H1 (cell line): ENCODE measurements at regions not wholly inside any gene's neighbourhood (a gene's known extent, or its start where the extent isn't known, plus 50 kb on each side); places are given as distances from the start of the nearest gene placed in this dataset.

ENCODE experiments used
- CTCF ChIA-PET: fragments of 300-600 bp; sonication (Branson Sonifier 250); formaldehyde crosslinking; loops from one replicate; lab custom pipeline; 2021; ENCODE audit not compliant: partially characterized antibody; lab: Charles Lee
- POLR2A ChIA-PET: fragments of 300-600 bp; sonication (Branson Sonifier 250); formaldehyde crosslinking; loops from one replicate; lab custom pipeline; 2021; ENCODE audit warnings: inconsistent platforms; ENCODE audit not compliant: partially characterized antibody; lab: Charles Lee
- DNase-seq, 2 experiments: peaks; one replicate each; pipeline versions ENCODE4 v3.0.0 to v3.0.0-alpha.2; 2010 to 2022; ENCODE audit warnings: low spot score in 2 of 2, low read depth in 1 of 2, mixed read lengths in 1 of 2
- FAIRE-seq: peaks from 2 replicates; lab custom pipeline; 2011; peaks lifted over from hg19 to GRCh38; lab: Jason Lieb, UNC
- H2AFZ ChIP-seq: 2 replicates; pipeline ENCODE4 v1.8.1; 2012; ENCODE audit warnings: low read length, inconsistent platforms
- H2AK5ac ChIP-seq: 2 replicates; pipeline ENCODE4 v1.6.1; 2013; ENCODE audit warnings: low read depth, low read length
- H2BK120ac ChIP-seq: replicated peaks from 2 replicates; pipeline ENCODE3; 2013; ENCODE audit warnings: low read depth, low read length, inconsistent platforms
- H2BK12ac ChIP-seq: 2 replicates; pipeline ENCODE4 v1.6.1; 2013; ENCODE audit warnings: low read depth, low read length
- H2BK15ac ChIP-seq: 2 replicates; pipeline ENCODE4 v1.6.1; 2013; ENCODE audit warnings: low read length
- H2BK20ac ChIP-seq: 2 replicates; pipeline ENCODE4 v1.6.1; 2013; ENCODE audit warnings: low read length
- H2BK5ac ChIP-seq: 2 replicates; pipeline ENCODE4 v1.6.1; 2013; ENCODE audit warnings: low read depth, low read length
- H3K14ac ChIP-seq: 2 replicates; pipeline ENCODE4 v1.6.1; 2013; ENCODE audit warnings: inconsistent platforms; ENCODE audit not compliant: insufficient read length
- H3K18ac ChIP-seq: 2 replicates; pipeline ENCODE4 v1.6.1; 2013; ENCODE audit warnings: low read length; ENCODE audit errors: extremely low read depth
- H3K23ac ChIP-seq: 2 replicates; pipeline ENCODE4 v1.6.1; 2013; ENCODE audit warnings: inconsistent platforms; ENCODE audit not compliant: insufficient read length
- H3K23me2 ChIP-seq: 2 replicates; pipeline ENCODE4 v1.6.1; 2013; ENCODE audit warnings: low read depth, low read length
- H3K27ac ChIP-seq: 2 replicates; pipeline ENCODE4 v1.6.1; 2011; ENCODE audit warnings: low read depth, low read length, inconsistent platforms
- H3K27me3 ChIP-seq, 4 experiments: replicated peaks in 1 of 4; 1 replicate in 1 of 4; 2 replicates in 3 of 4; pipeline versions ENCODE4 v1.6.1 to v1.8.1; 2011 to 2013; ENCODE audit warnings: low read length in 3 of 4, mild to moderate bottlenecking in 3 of 4, inconsistent platforms in 2 of 4, mixed read lengths in 2 of 4, moderate library complexity in 1 of 4; ENCODE audit not compliant: control insufficient read depth in 3 of 4, insufficient read depth in 3 of 4; ENCODE audit errors: extremely low read depth in 1 of 4
- H3K36me3 ChIP-seq, 4 experiments: 2 replicates each; pipeline versions ENCODE4 v1.6.1 to v1.8.1; 2011 to 2013; ENCODE audit warnings: mild to moderate bottlenecking in 4 of 4, low read length in 3 of 4, moderate library complexity in 2 of 4, control low read depth in 1 of 4, inconsistent platforms in 1 of 4; ENCODE audit not compliant: insufficient read depth in 4 of 4, control insufficient read depth in 2 of 4
- H3K4ac ChIP-seq: replicated peaks from 2 replicates; pipeline ENCODE3; 2013; ENCODE audit warnings: low read length, low read depth, mixed read lengths, inconsistent platforms; ENCODE audit not compliant: insufficient read length
- H3K4me1 ChIP-seq, 4 experiments: replicated peaks in 1 of 4; 1 replicate in 1 of 4; 2 replicates in 3 of 4; pipeline versions ENCODE4 v1.6.1 to v1.8.1; 2011 to 2013; ENCODE audit warnings: low read length in 3 of 4, inconsistent platforms in 2 of 4, mixed read lengths in 1 of 4; ENCODE audit not compliant: insufficient read depth in 4 of 4, control insufficient read depth in 3 of 4
- H3K4me2 ChIP-seq, 2 experiments: 2 replicates each; pipeline versions ENCODE4 v1.6.1 to v1.8.1; 2011 to 2013; ENCODE audit warnings: low read depth in 2 of 2, low read length in 2 of 2, control low read depth in 1 of 2, inconsistent platforms in 1 of 2, mild to moderate bottlenecking in 1 of 2; ENCODE audit not compliant: insufficient read depth in 1 of 2
- H3K4me3 ChIP-seq, 4 experiments: fragments of 200-600, 300-600 bp in 1 of 4; sonication (generic), shearing (Covaris generic), sonication (Bioruptor Twin) in 1 of 4; 2 replicates each; pipeline versions ENCODE4 v1.5.1 to v1.8.1; 2011 to 2016; ENCODE audit warnings: low read length in 4 of 4, low read depth in 3 of 4, control low read depth in 2 of 4, inconsistent platforms in 2 of 4, mild to moderate bottlenecking in 2 of 4, mixed read lengths in 1 of 4, moderate library complexity in 1 of 4; ENCODE audit not compliant: insufficient read depth in 2 of 4; ENCODE audit errors: extremely low read depth in 1 of 4
- H3K56ac ChIP-seq: replicated peaks from 2 replicates; pipeline ENCODE3; 2013; ENCODE audit warnings: low read depth, mild to moderate bottlenecking, mixed read lengths, low read length, inconsistent platforms; ENCODE audit not compliant: insufficient read length
- H3K79me1 ChIP-seq: 2 replicates; pipeline ENCODE4 v1.6.1; 2013; ENCODE audit warnings: low read depth, low read length, control low read depth
- H3K79me2 ChIP-seq, 2 experiments: 2 replicates each; pipeline versions ENCODE4 v1.6.1 to v1.8.1; 2012 to 2013; ENCODE audit warnings: low read length in 2 of 2, mild to moderate bottlenecking in 2 of 2, inconsistent platforms in 1 of 2; ENCODE audit not compliant: insufficient read depth in 2 of 2, control insufficient read depth in 1 of 2
- H3K9ac ChIP-seq, 4 experiments: replicated peaks in 1 of 4; 1 replicate in 1 of 4; 2 replicates in 3 of 4; pipeline versions ENCODE4 v1.6.1 to v1.8.1; 2011 to 2013; ENCODE audit warnings: low read depth in 3 of 4, low read length in 3 of 4, control low read depth in 2 of 4, mild to moderate bottlenecking in 2 of 4, moderate library complexity in 2 of 4, inconsistent platforms in 1 of 4; ENCODE audit errors: extremely low read depth in 1 of 4
- H3K9me3 ChIP-seq, 2 experiments: 2 replicates each; pipeline versions ENCODE4 v1.6.1 to v1.8.1; 2012 to 2013; ENCODE audit warnings: mild to moderate bottlenecking in 2 of 2, moderate library complexity in 2 of 2, control low read depth in 1 of 2, inconsistent platforms in 1 of 2, low read depth in 1 of 2, low read length in 1 of 2, mixed read lengths in 1 of 2; ENCODE audit not compliant: insufficient read depth in 2 of 2
- H4K20me1 ChIP-seq, 2 experiments: replicated peaks in 1 of 2; 2 replicates each; pipeline versions ENCODE3 to v1.8.1; 2011 to 2013; ENCODE audit warnings: inconsistent platforms in 2 of 2, low read length in 2 of 2, mild to moderate bottlenecking in 1 of 2; ENCODE audit not compliant: insufficient read depth in 2 of 2, control insufficient read depth in 1 of 2
- H4K5ac ChIP-seq: 2 replicates; pipeline ENCODE4 v1.6.1; 2013; ENCODE audit warnings: low read length, low read depth, mixed read lengths, inconsistent platforms; ENCODE audit not compliant: insufficient read length
- H4K8ac ChIP-seq: 2 replicates; pipeline ENCODE4 v1.8.0; 2013; ENCODE audit warnings: mild to moderate bottlenecking, moderate library complexity, low read length, inconsistent platforms; ENCODE audit not compliant: insufficient read depth; ENCODE audit errors: extremely low read depth
- H4K91ac ChIP-seq: replicated peaks from 2 replicates; pipeline ENCODE3; 2013; ENCODE audit warnings: low read length, mixed read lengths, inconsistent platforms; ENCODE audit not compliant: insufficient read length
- CEBPB ChIP-seq: IDR thresholded peaks from 2 replicates; pipeline ENCODE4 v1.6.1; 2012; ENCODE audit warnings: low read depth, low read length
- EGR1 ChIP-seq: IDR thresholded peaks from 2 replicates; pipeline ENCODE4 v1.6.1; 2011; ENCODE audit warnings: low read depth, low read length, borderline replicate concordance
- PHF8 ChIP-seq: fragments of 200-600 bp; sonication (generic); conservative IDR thresholded peaks from 2 replicates; pipeline ENCODE4 v1.7.1; 2012; ENCODE audit warnings: low read depth, mild to moderate bottlenecking, inconsistent platforms, low read length, moderate library complexity
- RAD21 ChIP-seq, 2 experiments: IDR thresholded peaks in 1 of 2; conservative IDR thresholded peaks in 1 of 2; 2 replicates each; pipeline ENCODE4 v1.6.1; 2011; ENCODE audit warnings: low read depth in 2 of 2, low read length in 2 of 2, improper control_type of control experiment in 1 of 2, inconsistent platforms in 1 of 2, mild to moderate bottlenecking in 1 of 2, moderate library complexity in 1 of 2
- RFX5 ChIP-seq: IDR thresholded peaks from 2 replicates; pipeline ENCODE4 v1.6.1; 2011; ENCODE audit warnings: low read depth, low read length, improper control_type of control experiment, borderline replicate concordance
- SIRT6 ChIP-seq: IDR thresholded peaks from one replicate; pipeline ENCODE4 v1.7.1; 2012; ENCODE audit warnings: low read length, inconsistent platforms
- SUZ12 ChIP-seq: fragments of 200-600 bp; sonication (generic); IDR thresholded peaks from 2 replicates; pipeline ENCODE4 v1.6.1; 2012; ENCODE audit warnings: mild to moderate bottlenecking, inconsistent platforms, low read length, moderate library complexity, mixed read lengths
- TBP ChIP-seq: IDR thresholded peaks from 2 replicates; pipeline ENCODE4 v1.6.1; 2011; ENCODE audit warnings: low read depth, low read length, improper control_type of control experiment
- WGBS, 2 experiments: shearing (Covaris generic) in 1 of 2; methylation state at CpG; one replicate each; pipeline versions ENCODE4 v1.1.6 to v1.1.7; 2013 to 2015; ENCODE audit warnings: low lambda C conversion rate in 2 of 2, mixed read lengths in 2 of 2, inconsistent platforms in 1 of 2, low coverage in 1 of 2, missing lambda C conversion rate in 1 of 2; ENCODE audit not compliant: insufficient replicate concordance in 2 of 2, insufficient coverage in 1 of 2, insufficient read length in 1 of 2; ENCODE audit errors: extremely low coverage in 1 of 2, missing lambda C conversion rate in 1 of 2; 5-methylcytosine and 5-hydroxymethylcytosine counted together
- TF ChIP-seq, protein P1 (sequence below), 3 experiments: IDR thresholded peaks; 1 replicate in 2 of 3; 2 replicates in 1 of 3; pipeline versions ENCODE4 v1.5.1 to v1.6.1; 2011; ENCODE audit warnings: low read length in 3 of 3, mild to moderate bottlenecking in 3 of 3, inconsistent platforms in 2 of 3, low read depth in 1 of 3, moderate library complexity in 1 of 3; ENCODE audit not compliant: insufficient read depth in 1 of 3; ENCODE audit errors: control extremely low read depth in 1 of 3

- no peaks in the 10 kb centered on the region for H3K9me3 ChIP-seq
- peak overlapping the region in 2 of 4 experiments; percentile 17 to 42; a peak in 3 of 8 replicates for H3K4me3 ChIP-seq
- no peaks in the 10 kb centered on the region for H4K20me1 ChIP-seq
- 0 out of 2 replicates have a peak overlapping the region, but pooled peaks have one; percentile 31 for H2BK15ac ChIP-seq
- no peak overlapping the region for H3K56ac ChIP-seq
- no peaks in the 10 kb centered on the region for H3K36me3 ChIP-seq
- no peaks in the 10 kb centered on the region for H3K23me2 ChIP-seq
- H3K23ac ChIP-seq: no peak overlapping the region
- H3K14ac ChIP-seq: no peak overlapping the region
- no peak overlapping the region for H3K27ac ChIP-seq
- no peak overlapping the region; a peak in 1 of 7 replicates for H3K9ac ChIP-seq
- FAIRE-seq: no peak
- no peak overlapping the region for H2BK20ac ChIP-seq
- whole genome bisulfite sequencing, 2 experiments: 49% methylated on average over 12 of the region's 12 CpGs; no CpG with 5 or more reads in 1 of the 2 experiments
- no peak overlapping the region for H4K91ac ChIP-seq
- ChIA-PET POLR2A (interaction anchor here (0.8 to 1.5 kb wide), 3 partner anchors 14 to 144 kb away, joined by 3 read pairs; no protein-coding TSS in a partner anchor), CTCF (interaction anchor here (0.8 to 2.3 kb wide), 8 partner anchors 10 to 216 kb away, joined by 3 to 9 read pairs (median 4); no protein-coding TSS in a partner anchor)
- H2BK12ac ChIP-seq: no peak overlapping the region; the same call in 1 of the 2 replicates
- H2BK120ac ChIP-seq: no peak overlapping the region
- no peak for DNase-seq
- no peak overlapping the region for H3K4ac ChIP-seq
- no peak overlapping the region for H2BK5ac ChIP-seq
- H4K5ac ChIP-seq: no peak overlapping the region
- H2AFZ ChIP-seq: peak overlapping the region; percentile 60; the same call in 1 of the 2 replicates
- no peak overlapping the region for H4K8ac ChIP-seq
- no peak overlapping the region for H2AK5ac ChIP-seq
- no peaks in the 10 kb centered on the region for H3K79me2 ChIP-seq
- H3K4me1 ChIP-seq: peaks cover 6 to 13% (median 9%) of the 10 kb centered on the region in 4 experiments; a peak in 6 of 7 replicates
- H3K18ac ChIP-seq: 0 out of 2 replicates have a peak overlapping the region, but pooled peaks have one; percentile 4
- no peaks in the 10 kb centered on the region for H3K27me3 ChIP-seq
- peak overlapping the region; percentile 55 to 73 for H3K4me2 ChIP-seq
- no peaks in the 10 kb centered on the region for H3K79me1 ChIP-seq
- TF ChIP-seq RFX5 (no peak), EGR1 (no peak), SIRT6 (no peak), RAD21 (IDR thresholded peaks at IDR 0.05 in 1 of 2, conservative IDR thresholded peaks at IDR 0.05 in 1 of 2; ENCODE audit: low read depth in 2 of 2, low read length in 2 of 2) (peak in 1 of 2 experiments; percentile 17; a peak in 1 of 4 replicates), SUZ12 (no peak), TBP (no peak), CEBPB (no peak), PHF8 (no peak)
- TF ChIP-seq, protein P1, sequence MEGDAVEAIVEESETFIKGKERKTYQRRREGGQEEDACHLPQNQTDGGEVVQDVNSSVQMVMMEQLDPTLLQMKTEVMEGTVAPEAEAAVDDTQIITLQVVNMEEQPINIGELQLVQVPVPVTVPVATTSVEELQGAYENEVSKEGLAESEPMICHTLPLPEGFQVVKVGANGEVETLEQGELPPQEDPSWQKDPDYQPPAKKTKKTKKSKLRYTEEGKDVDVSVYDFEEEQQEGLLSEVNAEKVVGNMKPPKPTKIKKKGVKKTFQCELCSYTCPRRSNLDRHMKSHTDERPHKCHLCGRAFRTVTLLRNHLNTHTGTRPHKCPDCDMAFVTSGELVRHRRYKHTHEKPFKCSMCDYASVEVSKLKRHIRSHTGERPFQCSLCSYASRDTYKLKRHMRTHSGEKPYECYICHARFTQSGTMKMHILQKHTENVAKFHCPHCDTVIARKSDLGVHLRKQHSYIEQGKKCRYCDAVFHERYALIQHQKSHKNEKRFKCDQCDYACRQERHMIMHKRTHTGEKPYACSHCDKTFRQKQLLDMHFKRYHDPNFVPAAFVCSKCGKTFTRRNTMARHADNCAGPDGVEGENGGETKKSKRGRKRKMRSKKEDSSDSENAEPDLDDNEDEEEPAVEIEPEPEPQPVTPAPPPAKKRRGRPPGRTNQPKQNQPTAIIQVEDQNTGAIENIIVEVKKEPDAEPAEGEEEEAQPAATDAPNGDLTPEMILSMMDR (IDR thresholded peaks at IDR 0.05; ENCODE audit: control extremely low read depth in 1 of 3, insufficient read depth in 1 of 3, low read depth in 1 of 3, low read length in 3 of 3): peak in 1 of 3 experiments; percentile 9; a peak in 1 of 4 replicates
Measured at GRCh38 chr20:51091406-51092195, 68.7 kb upstream of the KCNG1 start.
